VCaP (cell line): ENCODE measurements at regions not wholly inside any gene's neighbourhood (a gene's known extent, or its start where the extent isn't known, plus 50 kb on each side); places are given as distances from the start of the nearest gene placed in this dataset.

Source experiments
- H3K27ac ChIP-seq: fragments of 450-650 bp; 2 replicates; pipeline ENCODE4 v1.5.1; 2017
- CTCF ChIP-seq: fragments of 450-650 bp; conservative IDR thresholded peaks from 2 replicates; pipeline ENCODE4 v1.5.1; 2017; ENCODE audit warnings: mild to moderate bottlenecking, moderate library complexity

- no peak overlapping the region for H3K27ac ChIP-seq
- no peak for TF ChIP-seq CTCF
These were observed 165.5 kb downstream of the EFNB1 start for GRCh38 chrX:68994135-68994890.

- no peak overlapping the region for H3K27ac ChIP-seq
- TF ChIP-seq CTCF: no peak
These were observed 164.1 kb downstream of the EFNB1 start for GRCh38 chrX:68992821-68993397.

- TF ChIP-seq CTCF: no peak
- H3K27ac ChIP-seq: no peak overlapping the region
These were observed 163.0 kb downstream of the EFNB1 start for GRCh38 chrX:68991691-68992345.

GRCh38 chrX:68990948-68991347, 162.1 kb downstream of the EFNB1 start:
- no peak overlapping the region for H3K27ac ChIP-seq
- TF ChIP-seq CTCF: no peak

GRCh38 chrX:68989865-68990606, 161.2 kb downstream of the EFNB1 start:
- no peak for TF ChIP-seq CTCF
- no peak overlapping the region for H3K27ac ChIP-seq

- no peak for TF ChIP-seq CTCF
- no peak overlapping the region for H3K27ac ChIP-seq
These were observed 160.6 kb downstream of the EFNB1 start for GRCh38 chrX:68989456-68989855.

GRCh38 chrX:68988865-68989264, 160.0 kb downstream of the EFNB1 start:
- H3K27ac ChIP-seq: no peak overlapping the region
- no peak for TF ChIP-seq CTCF
